IMR-90 (cell line): ENCODE measurements at regions not wholly inside any gene's neighbourhood (a gene's known extent, or its start where the extent isn't known, plus 50 kb on each side); places are given as distances from the start of the nearest gene placed in this dataset.
A peak's percentile ranks its signal among the peaks of the same experiment; 100 is the strongest.

ENCODE experiments used
- BHLHE40 ChIP-seq: fragments of 150-350 bp; IDR thresholded peaks from 2 replicates; pipeline ENCODE4 v1.6.1; 2016; ENCODE audit warnings: mild to moderate bottlenecking, low read depth, low read length
- CEBPB ChIP-seq: IDR thresholded peaks from 2 replicates; pipeline ENCODE4 v1.6.1; 2012; ENCODE audit warnings: low read depth, low read length, improper control_type of control experiment
- CHD1 ChIP-seq: IDR thresholded peaks from 2 replicates; pipeline ENCODE4 v1.6.1; 2012; ENCODE audit warnings: low read depth, low read length, improper control_type of control experiment
- CTCF ChIP-seq: conservative IDR thresholded peaks from 2 replicates; pipeline ENCODE4 v1.5.1; 2012; ENCODE audit warnings: mild to moderate bottlenecking, low read depth, low read length, improper control_type of control experiment
- ELK1 ChIP-seq: fragments of 150-350 bp; IDR thresholded peaks from 2 replicates; pipeline ENCODE4 v1.6.1; 2016; ENCODE audit warnings: low read depth, mild to moderate bottlenecking, low read length, moderate library complexity, borderline replicate concordance
- MAZ ChIP-seq: IDR thresholded peaks from 2 replicates; pipeline ENCODE4 v1.6.1; 2012; ENCODE audit warnings: low read depth, mild to moderate bottlenecking, low read length, improper control_type of control experiment, moderate library complexity, borderline replicate concordance
- USF2 ChIP-seq: fragments of 150-350 bp; IDR thresholded peaks from 2 replicates; pipeline ENCODE4 v1.6.1; 2017; ENCODE audit warnings: mild to moderate bottlenecking, antibody characterized with exemption, low read length, low read depth

- TF ChIP-seq CTCF (no peak), CHD1 (no peak), CEBPB (no peak), BHLHE40 (no peak), MAZ (no peak), USF2 (peak; percentile 57), ELK1 (no peak)
These were observed 85.2 kb upstream of the SEMA3C start for GRCh38 chr7:81004098-81004497.
